DMS 273 (cell line): ENCODE measurements at regions not wholly inside any gene's neighbourhood (a gene's known extent, or its start where the extent isn't known, plus 50 kb on each side); places are given as distances from the start of the nearest gene placed in this dataset.
"Not testable (repeated sequence)": the region's sequence is repeated elsewhere in the genome, so short reads cannot be mapped to it uniquely, and the experiment has no call there.

Experiments used
- DNase-seq: peaks from one replicate; lab custom pipeline; 2025; ENCODE audit not compliant: unreplicated experiment; lab: John Stamatoyannopoulos, UW

GRCh38 chr12:24679126-24679525 lies 269.8 kb downstream of the BCAT1 start:
- DNase-seq = no peak

GRCh38 chr12:24678436-24678835 lies 270.5 kb downstream of the BCAT1 start:
- no peak for DNase-seq

DNA sequence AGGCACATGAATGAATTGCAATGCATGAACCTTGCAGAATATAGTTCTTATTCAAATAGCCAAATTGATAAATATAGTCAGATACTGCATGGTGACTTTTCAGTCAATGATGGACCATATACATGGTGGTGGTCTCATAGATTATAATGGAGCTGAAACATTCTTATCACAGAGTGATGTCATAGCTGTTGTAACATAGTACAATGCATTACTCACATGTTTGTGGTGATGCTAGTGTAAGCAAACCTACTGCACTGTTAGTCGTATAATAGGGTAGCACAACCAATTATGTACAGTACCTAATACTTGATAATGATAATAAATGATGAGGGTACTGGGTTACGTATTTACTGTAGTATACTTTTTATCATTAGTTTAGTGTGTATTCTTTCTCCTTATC lies 280.3 kb downstream of the BCAT1 start:
- no peak for DNase-seq

DNA sequence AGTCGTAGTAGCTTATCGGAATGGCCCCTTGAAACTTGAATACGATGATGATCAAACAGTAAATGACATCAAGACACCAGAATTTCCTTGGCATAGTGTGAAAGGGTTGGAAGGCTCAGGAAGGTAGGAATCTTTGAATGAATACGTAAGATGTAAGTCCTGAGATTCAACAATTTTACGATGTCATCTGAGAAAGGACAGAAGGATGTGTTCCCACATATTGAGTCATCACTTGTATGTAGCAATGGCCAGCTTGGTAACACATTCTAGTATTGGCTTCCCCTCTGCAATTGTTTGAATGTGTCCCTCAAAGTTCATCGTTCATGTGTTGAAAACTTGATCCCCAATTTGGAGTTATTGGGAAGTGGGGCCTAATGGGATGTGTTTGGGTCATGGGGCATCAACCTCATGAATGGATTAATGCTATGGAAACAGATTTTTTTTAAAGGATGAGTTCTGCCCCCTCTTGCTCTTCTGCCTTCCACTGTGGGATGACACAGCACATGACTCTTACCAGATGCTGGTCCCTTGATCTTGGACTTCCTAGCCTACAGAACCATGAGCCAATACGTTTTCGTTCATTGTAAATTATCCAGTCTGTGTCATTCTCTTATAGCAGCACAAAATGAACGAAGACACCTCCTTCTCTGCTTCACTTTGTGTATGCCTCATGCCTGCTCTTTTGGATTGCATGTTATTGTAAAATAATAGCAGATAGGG lies 284.6 kb downstream of the BCAT1 start:
- DNase-seq = no peak

DNA sequence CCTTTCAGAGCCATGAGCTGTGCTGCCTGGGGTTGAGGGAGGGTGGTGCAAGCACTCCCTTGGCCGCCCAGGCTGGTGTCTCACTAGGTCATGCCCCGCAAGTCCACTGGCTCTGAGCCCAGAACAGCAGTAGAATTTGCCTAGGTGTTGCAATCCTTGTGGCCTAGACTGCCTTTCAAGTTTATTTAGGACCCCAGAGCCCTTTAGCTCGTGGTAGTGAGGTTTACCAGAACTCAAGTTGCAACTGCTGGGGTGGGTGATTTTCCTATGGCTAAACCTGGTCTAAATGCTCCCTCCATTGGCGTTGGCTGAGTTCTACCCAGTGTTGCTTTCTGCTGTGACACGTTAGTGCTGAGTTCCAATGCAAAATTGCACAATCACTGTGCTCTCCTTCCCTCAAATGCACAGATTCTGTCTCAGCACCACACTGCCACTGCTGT lies 287.2 kb downstream of the BCAT1 start:
- DNase-seq = no peak

DNA sequence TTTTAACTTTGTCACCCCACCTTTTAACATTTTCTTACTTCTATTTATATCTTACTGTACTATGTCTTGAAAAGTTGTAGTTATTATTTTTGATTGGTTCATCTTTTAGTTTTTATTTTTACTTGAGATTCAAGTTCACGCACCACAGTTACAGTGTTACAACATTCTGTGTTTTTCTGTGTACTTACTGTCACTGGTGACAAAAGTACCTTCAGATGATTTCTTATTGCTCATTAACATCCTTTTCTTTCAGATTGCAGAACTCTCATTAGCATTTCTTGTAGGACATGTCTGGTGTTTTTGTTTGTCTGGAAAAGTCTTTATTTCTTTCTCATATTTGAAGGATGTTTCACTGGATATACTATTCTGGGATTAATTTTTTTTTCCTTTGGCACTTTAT lies 289.9 kb downstream of the BCAT1 start:
- DNase-seq = no peak

- not testable (repeated sequence) for DNase-seq
These were observed 294.6 kb downstream of the BCAT1 start for GRCh38 chr12:24654344-24654743.

- DNase-seq = no peak
These were observed 299.3 kb downstream of the BCAT1 start for GRCh38 chr12:24649634-24650033.

DNA sequence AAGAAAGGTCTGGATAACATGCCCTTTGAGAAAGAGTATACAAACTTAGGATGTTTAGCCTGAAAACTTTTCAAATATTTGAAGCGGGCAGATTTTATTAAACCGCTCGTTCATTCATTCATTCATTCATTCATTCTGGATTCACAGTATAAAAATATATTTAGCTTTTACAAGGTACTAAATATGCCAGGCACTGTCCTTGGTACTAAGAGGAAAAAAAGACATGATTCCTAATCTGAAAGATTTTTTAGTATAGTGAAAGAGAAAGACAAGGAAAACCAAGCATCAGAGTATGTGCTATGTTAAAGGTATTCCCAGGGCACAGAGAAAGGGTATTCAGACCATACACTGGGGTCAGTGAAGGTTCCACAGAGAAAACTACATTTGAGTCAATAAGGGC lies 299.7 kb downstream of the BCAT1 start:
- DNase-seq = no peak

DNA sequence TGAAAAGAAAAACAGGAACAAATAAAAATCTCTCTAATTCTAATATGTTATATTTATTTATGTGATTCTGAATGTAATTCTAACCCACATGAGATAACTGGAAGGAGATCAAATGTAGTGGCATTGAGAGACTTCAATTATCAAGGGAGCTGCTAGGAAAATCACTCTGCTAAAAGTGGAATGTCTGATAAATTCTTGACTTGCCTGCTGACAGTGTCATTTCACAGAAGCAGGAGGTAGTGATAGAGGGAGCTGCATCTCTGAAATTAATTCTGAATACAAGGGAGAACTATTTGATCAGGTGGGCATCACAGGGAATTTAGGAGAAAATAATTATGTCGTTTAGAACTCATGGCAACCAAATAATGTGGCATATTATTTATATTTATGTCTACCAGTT lies 303.6 kb downstream of the BCAT1 start:
- DNase-seq = no peak

GRCh38 chr12:24643120-24644119 lies 305.5 kb downstream of the BCAT1 start:
- no peak for DNase-seq

DNA sequence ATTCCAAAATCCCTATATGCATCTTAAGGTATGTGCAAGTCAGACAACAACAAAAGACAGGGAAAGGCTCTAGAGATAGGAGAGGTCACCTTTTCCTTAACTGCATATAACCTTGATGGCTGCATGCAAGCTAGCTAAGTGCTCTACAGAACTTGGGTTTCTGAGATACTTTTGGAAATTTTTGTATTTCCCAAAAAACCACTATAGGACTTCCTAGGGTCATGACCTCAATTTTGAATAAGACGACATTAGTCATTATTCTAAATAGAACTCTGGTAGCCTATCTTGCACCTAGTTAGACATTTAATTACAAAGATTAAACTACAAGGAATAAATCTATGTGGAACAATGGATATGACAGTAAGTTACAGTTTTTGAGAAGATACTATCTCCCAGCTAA lies 309.3 kb downstream of the BCAT1 start:
- no peak for DNase-seq

- no peak for DNase-seq
These were observed 316.4 kb downstream of the BCAT1 start for GRCh38 chr12:24632466-24632865.

DNA sequence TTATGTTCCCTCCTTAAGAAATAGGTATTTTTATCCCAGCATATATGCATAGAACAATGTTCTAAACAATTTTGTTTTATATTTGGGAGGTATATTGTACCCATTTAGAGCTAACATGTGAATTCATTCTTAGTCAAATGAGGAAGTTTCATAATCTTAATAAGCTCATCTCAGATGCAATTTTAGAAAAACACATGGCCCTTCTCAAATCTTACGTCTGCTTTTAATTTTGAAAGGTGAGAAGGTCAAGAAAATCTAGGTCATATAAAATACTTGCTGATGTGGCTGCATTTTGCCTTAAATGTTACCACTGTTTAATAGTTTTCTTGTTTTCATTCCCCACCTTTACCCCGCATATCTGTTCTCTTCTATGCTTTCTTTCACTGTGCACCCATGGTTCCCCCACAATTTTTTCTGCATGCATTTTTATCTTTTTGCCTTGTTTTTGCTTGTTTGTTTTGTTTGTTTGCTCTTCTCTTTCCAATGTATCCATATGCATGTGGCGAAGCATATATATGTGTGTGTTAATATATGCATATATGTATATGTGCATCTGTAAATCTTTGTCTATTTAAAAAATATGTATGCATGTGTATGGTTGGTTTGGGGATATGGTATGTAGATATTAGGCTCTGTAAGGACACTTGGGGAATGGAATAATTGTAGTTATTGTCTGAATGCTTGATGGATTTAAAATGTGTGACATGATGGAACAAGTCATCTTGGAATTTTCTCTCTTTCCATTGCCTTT lies 317.1 kb downstream of the BCAT1 start:
- DNase-seq = no peak

DNA sequence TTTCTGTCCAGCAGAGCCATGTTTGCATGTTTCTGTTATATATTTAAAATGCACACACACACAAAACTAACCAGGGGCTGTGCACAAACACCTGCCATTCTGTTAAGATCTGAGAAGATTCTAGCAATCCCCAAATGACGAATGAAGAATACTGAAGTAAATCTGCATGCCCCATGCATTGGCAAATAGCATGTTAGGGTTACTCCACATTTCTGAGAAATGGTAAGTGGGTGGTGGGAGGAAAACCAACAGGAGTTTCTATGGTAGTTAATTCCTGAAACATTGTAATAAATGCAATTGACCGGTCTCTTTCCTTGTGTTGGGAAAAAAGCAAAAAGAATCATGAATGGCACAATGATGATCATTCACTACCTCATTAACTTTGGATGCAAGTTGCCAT lies 318.0 kb downstream of the BCAT1 start:
- no peak for DNase-seq

GRCh38 chr12:24630446-24630845 lies 318.5 kb downstream of the BCAT1 start:
- no peak for DNase-seq

- DNase-seq = no peak
These were observed 323.8 kb downstream of the BCAT1 start for GRCh38 chr12:24625103-24625502.

GRCh38 chr12:24619954-24620353 lies 328.9 kb downstream of the BCAT1 start:
- not testable (repeated sequence) for DNase-seq

- no peak for DNase-seq
These were observed 331.4 kb downstream of the BCAT1 start for GRCh38 chr12:24617471-24617870.

DNA sequence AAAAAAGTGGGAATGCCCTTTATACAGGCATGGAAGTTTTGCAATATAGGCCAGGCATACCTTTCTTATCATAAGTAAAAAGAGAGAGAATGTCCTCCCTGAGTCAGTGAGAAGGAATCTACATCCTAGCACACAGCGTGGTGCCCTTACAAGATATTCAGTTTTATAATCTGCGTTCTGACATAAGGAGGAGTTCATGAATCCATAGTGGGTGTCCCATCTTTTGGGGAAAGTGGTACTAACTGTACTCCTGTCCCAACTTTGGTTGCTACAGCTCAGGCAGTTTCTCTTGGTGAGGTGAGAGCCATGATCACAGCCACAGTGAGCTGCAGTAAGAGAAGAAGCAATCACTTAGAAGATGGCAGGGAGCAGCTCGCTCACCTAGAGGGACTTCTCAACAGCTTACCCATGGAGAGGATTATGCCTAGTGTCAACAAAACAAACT lies 332.9 kb downstream of the BCAT1 start:
- no peak for DNase-seq

GRCh38 chr12:24608637-24609285 lies 340.1 kb downstream of the BCAT1 start:
- no peak for DNase-seq
